Transverse colon (tissue), 4 donors: ENCODE measurements at regions not wholly inside any gene's neighbourhood (a gene's known extent, or its start where the extent isn't known, plus 50 kb on each side); places are given as distances from the start of the nearest gene placed in this dataset.

Source experiments
- DNase-seq: peaks from one replicate; pipeline ENCODE4 v3.0.0-alpha.2; 2019
- H3K27ac ChIP-seq, 4 donors: fragments of 200-600 bp; sonication (generic); 2 replicates each; pipeline ENCODE4 v1.5.1; 2016 to 2018; ENCODE audit warnings: inconsistent platforms in 4 of 4
- H3K27me3 ChIP-seq: fragments of 200-600 bp; sonication (generic); 2 replicates; pipeline ENCODE4 v1.5.1; 2017; ENCODE audit warnings: inconsistent platforms
- H3K36me3 ChIP-seq, 4 donors: fragments of 200-600 bp; sonication (generic); 2 replicates each; pipeline ENCODE4 v1.5.1; 2017 to 2019; ENCODE audit warnings: inconsistent platforms in 4 of 4
- H3K4me1 ChIP-seq, 4 donors: fragments of 200-600 bp; sonication (generic); 2 replicates each; pipeline ENCODE4 v1.5.1; 2017 to 2020; ENCODE audit warnings: inconsistent platforms in 4 of 4
- H3K4me3 ChIP-seq, 4 donors: fragments of 200-600 bp; sonication (generic); 1 replicate in 1 of 4; 2 replicates in 3 of 4; pipeline versions ENCODE4 v1.5.1 to v1.6.1; 2017 to 2019; ENCODE audit warnings: inconsistent platforms in 4 of 4
- H3K9me3 ChIP-seq, 2 donors: fragments of 200-600 bp; sonication (generic); 2 replicates each; pipeline ENCODE4 v1.5.1; 2017 to 2019; ENCODE audit warnings: inconsistent platforms in 2 of 2
- CTCF ChIP-seq, 5 experiments: fragments of 200-600 bp in 3 of 5; fragments of 450-650 bp in 2 of 5; sonication (generic) in 3 of 5; IDR thresholded peaks; 1 replicate in 2 of 5; 2 replicates in 3 of 5; pipeline ENCODE4 v1.5.1; 2016 to 2017; ENCODE audit warnings: antibody characterized with exemption in 5 of 5, inconsistent platforms in 3 of 5, mild to moderate bottlenecking in 2 of 5, moderate library complexity in 1 of 5
- EP300 ChIP-seq: sonication (generic); formaldehyde crosslinking; IDR thresholded peaks from one replicate; pipeline ENCODE4 v1.6.1; 2017; ENCODE audit warnings: antibody characterized with exemption, low read depth
- POLR2A ChIP-seq: fragments of 450-650 bp; IDR thresholded peaks from one replicate; pipeline ENCODE4 v1.6.1; 2016; ENCODE audit warnings: antibody characterized with exemption, mild to moderate bottlenecking, moderate library complexity
- POLR2AphosphoS5 ChIP-seq, 3 donors: sonication (generic); formaldehyde crosslinking; IDR thresholded peaks; one replicate each; pipeline ENCODE4 v1.6.1; 2016; ENCODE audit warnings: antibody characterized with exemption in 3 of 3
- WGBS, 2 donors: methylation state at CpG; one replicate each; pipeline ENCODE4 v1.1.5; 2018; ENCODE audit warnings: low coverage in 1 of 2; 5-methylcytosine and 5-hydroxymethylcytosine counted together
- in situ Hi-C, 4 donors: fragments of 200-750 bp; cut with MboI; loops; one replicate each; pipeline versions ENCODE4 v1.15.0 to v1.15.1; 2017; ENCODE audit warnings: low sequenced_read_pairs in 3 of 4, low pct_ligation_motif_present in 1 of 4, low pct_unique_long_range_greater_than_20kb in 1 of 4
- intact Hi-C: fragments of 100-400 bp; cut with DNase I; formaldehyde crosslinking; loops from one replicate; pipeline ENCODE4 v1.15.1; 2023; ENCODE audit warnings: low total_unique reads

GRCh38 chr4:28232376-28232775 is 1371.7 kb downstream of the STIM2 start:
- no peak for DNase-seq

GRCh38 chr4:28232951-28233350 is 1372.3 kb downstream of the STIM2 start:
- H3K9me3 ChIP-seq = no peaks in the 10 kb centered on the region
- no peak for TF ChIP-seq EP300
- TF ChIP-seq POLR2A = no peak
- no peak for TF ChIP-seq POLR2AphosphoS5 (IDR thresholded peaks at IDR 0.05)
- TF ChIP-seq CTCF (IDR thresholded peaks at IDR 0.05) = no peak
- intact Hi-C loops = no loop called here
- in situ Hi-C loops = no loop called here
- no peak overlapping the region for H3K27ac ChIP-seq
- H3K27me3 ChIP-seq = no peaks in the 10 kb centered on the region
- no peak overlapping the region for H3K4me3 ChIP-seq
- no peak for DNase-seq
- WGBS, 2 donors = 72 to 82% methylated on average over 1 of the region's 1 CpG
- H3K4me1 ChIP-seq = no peaks in the 10 kb centered on the region
- no peaks in the 10 kb centered on the region for H3K36me3 ChIP-seq

More at GRCh38 chr4:28232376-28232775, 1371.7 kb downstream of the STIM2 start:
- Histone ChIP-seq H3K4me1 (no peaks in the 10 kb centered on the region), H3K9me3 (no peaks in the 10 kb centered on the region), H3K27me3 (no peaks in the 10 kb centered on the region), H3K36me3 (no peaks in the 10 kb centered on the region), H3K4me3 (no peak overlapping the region), H3K27ac (no peak overlapping the region)
- TF ChIP-seq POLR2AphosphoS5 (IDR thresholded peaks at IDR 0.05) = no peak
- no peak for TF ChIP-seq CTCF (IDR thresholded peaks at IDR 0.05)
- no peak for TF ChIP-seq POLR2A
- no peak for TF ChIP-seq EP300
- in situ Hi-C loops = no loop called here
- intact Hi-C loops = no loop called here
- WGBS, 2 donors = 68 to 69% methylated on average over 2 of the region's 2 CpGs

- H3K4me3 ChIP-seq = no peak overlapping the region
- intact Hi-C loops (no loop called here), in situ Hi-C loops (no loop called here)
- H3K9me3 ChIP-seq = no peaks in the 10 kb centered on the region
- no peaks in the 10 kb centered on the region for H3K4me1 ChIP-seq
- H3K27me3 ChIP-seq = no peaks in the 10 kb centered on the region
- 43 to 50% methylated on average over 2 of the region's 2 CpGs for WGBS, 2 donors
- H3K27ac ChIP-seq = no peak overlapping the region
- H3K36me3 ChIP-seq = no peaks in the 10 kb centered on the region
- no peak for DNase-seq
- no peak for TF ChIP-seq CTCF (IDR thresholded peaks at IDR 0.05)
- no peak for TF ChIP-seq POLR2A
- TF ChIP-seq EP300 = no peak
- no peak for TF ChIP-seq POLR2AphosphoS5 (IDR thresholded peaks at IDR 0.05)
Measured at GRCh38 chr4:28233724-28234123, 1373.1 kb downstream of the STIM2 start.

- 33 to 49% methylated on average over 3 of the region's 3 CpGs for WGBS, 2 donors
- H3K9me3 ChIP-seq = no peaks in the 10 kb centered on the region
- H3K4me1 ChIP-seq = no peaks in the 10 kb centered on the region
- no peak for TF ChIP-seq CTCF (IDR thresholded peaks at IDR 0.05)
- TF ChIP-seq POLR2A = no peak
- in situ Hi-C loops (no loop called here), intact Hi-C loops (no loop called here)
- H3K36me3 ChIP-seq = no peaks in the 10 kb centered on the region
- no peak overlapping the region for H3K27ac ChIP-seq
- no peak overlapping the region for H3K4me3 ChIP-seq
- no peak for DNase-seq
- no peaks in the 10 kb centered on the region for H3K27me3 ChIP-seq
Measured at GRCh38 chr4:28238876-28239275, 1378.2 kb downstream of the STIM2 start.
